ENCODE measurements at regions not wholly inside any gene's neighbourhood (a gene's known extent, or its start where the extent isn't known, plus 50 kb on each side); places are given as distances from the start of the nearest gene placed in this dataset.

DNA sequence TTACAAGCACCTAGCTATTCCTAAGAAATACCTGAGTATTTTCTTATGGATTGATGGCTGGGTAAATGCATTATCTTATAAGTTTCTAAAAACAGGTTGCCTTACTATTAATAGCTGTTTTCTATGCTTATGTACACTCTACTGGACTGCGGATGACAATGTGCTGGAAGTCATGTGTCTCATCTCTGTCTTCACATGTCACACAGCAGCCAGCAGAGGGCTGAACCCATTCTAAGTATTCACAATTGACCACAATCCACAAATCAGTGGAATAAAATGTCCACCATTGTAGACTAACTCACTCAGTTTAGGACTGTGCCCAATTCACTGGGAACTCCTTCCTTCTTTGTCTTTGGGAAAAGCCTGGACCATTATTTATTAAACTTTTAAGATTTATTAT, 371.2 kb downstream of the INSIG2 start:
- Histone ChIP-seq H4K20me1 (ENCODE audit: insufficient read depth, poor library complexity, severe bottlenecking) (no peaks in the 10 kb centered on the region), H3K36me3 (replicated peaks; ENCODE audit: insufficient read depth, low read depth) (no peaks in the 10 kb centered on the region), H3K79me2 (no peaks in the 10 kb centered on the region), H3K4me2 (no peak overlapping the region), H3K4me3 (no peak overlapping the region), H3K27me3 (peaks cover 75% of the 10 kb centered on the region), H3K27ac (no peak overlapping the region), H3K4me1 (ENCODE audit: insufficient read depth) (no peaks in the 10 kb centered on the region), H3K9me3 (ENCODE audit: low read depth) (no peaks in the 10 kb centered on the region), H3K9me2 (replicated peaks; ENCODE audit: insufficient read depth) (no peaks in the 10 kb centered on the region), H2AFZ (no peak overlapping the region)
- DNase-seq (ENCODE audit: low spot score): no peak
- TF ChIP-seq EZH2 (IDR thresholded peaks at IDR 0.05; ENCODE audit: borderline replicate concordance) (no peak), EZH2phosphoT487 (IDR thresholded peaks at IDR 0.05; ENCODE audit: low read depth, severe bottlenecking, unreplicated experiment) (no peak)
- TF ChIP-seq, protein P1, sequence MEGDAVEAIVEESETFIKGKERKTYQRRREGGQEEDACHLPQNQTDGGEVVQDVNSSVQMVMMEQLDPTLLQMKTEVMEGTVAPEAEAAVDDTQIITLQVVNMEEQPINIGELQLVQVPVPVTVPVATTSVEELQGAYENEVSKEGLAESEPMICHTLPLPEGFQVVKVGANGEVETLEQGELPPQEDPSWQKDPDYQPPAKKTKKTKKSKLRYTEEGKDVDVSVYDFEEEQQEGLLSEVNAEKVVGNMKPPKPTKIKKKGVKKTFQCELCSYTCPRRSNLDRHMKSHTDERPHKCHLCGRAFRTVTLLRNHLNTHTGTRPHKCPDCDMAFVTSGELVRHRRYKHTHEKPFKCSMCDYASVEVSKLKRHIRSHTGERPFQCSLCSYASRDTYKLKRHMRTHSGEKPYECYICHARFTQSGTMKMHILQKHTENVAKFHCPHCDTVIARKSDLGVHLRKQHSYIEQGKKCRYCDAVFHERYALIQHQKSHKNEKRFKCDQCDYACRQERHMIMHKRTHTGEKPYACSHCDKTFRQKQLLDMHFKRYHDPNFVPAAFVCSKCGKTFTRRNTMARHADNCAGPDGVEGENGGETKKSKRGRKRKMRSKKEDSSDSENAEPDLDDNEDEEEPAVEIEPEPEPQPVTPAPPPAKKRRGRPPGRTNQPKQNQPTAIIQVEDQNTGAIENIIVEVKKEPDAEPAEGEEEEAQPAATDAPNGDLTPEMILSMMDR (IDR thresholded peaks at IDR 0.05; ENCODE audit: poor library complexity): no peak
- 91% methylated on average over 1 of the region's 1 CpG for WGBS (ENCODE audit: low lambda C conversion rate, missing lambda C conversion rate)

DNA sequence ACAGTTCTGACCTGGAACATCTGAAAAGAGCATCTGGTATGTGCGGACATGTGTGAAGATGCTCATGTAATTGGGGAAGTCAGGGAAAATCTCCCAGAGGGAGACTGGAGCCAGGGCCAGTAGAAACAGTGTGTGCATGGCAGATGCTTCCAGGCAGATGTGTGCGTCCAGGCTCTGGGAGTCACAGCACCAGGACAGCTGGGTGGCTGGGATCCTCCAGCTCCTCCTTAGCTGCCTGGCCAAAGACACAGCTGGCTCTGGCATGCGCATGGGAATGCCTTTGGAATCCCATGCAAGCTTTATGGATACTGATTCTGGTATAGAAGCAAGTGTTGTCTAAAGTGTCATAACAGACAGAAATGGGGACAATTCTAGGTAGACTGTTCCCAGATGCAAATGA, 369.7 kb downstream of the INSIG2 start:
- WGBS (ENCODE audit: low lambda C conversion rate, missing lambda C conversion rate): 87% methylated on average over 3 of the region's 3 CpGs
- no peak overlapping the region for H2AFZ ChIP-seq
- H3K9me3 ChIP-seq (ENCODE audit: low read depth): no peaks in the 10 kb centered on the region
- no peaks in the 10 kb centered on the region for H3K36me3 ChIP-seq (replicated peaks; ENCODE audit: insufficient read depth, low read depth)
- TF ChIP-seq EZH2phosphoT487 (IDR thresholded peaks at IDR 0.05; ENCODE audit: low read depth, severe bottlenecking, unreplicated experiment) (no peak), EZH2 (IDR thresholded peaks at IDR 0.05; ENCODE audit: borderline replicate concordance) (no peak)
- TF ChIP-seq, protein P1 (IDR thresholded peaks at IDR 0.05; ENCODE audit: poor library complexity): no peak
- H3K4me1 ChIP-seq (ENCODE audit: insufficient read depth): no peaks in the 10 kb centered on the region
- no peak overlapping the region for H3K4me2 ChIP-seq
- no peak overlapping the region for H3K27ac ChIP-seq
- H4K20me1 ChIP-seq (ENCODE audit: insufficient read depth, poor library complexity, severe bottlenecking): no peaks in the 10 kb centered on the region
- H3K79me2 ChIP-seq: no peaks in the 10 kb centered on the region
- no peak for DNase-seq (ENCODE audit: low spot score)
- H3K4me3 ChIP-seq: no peak overlapping the region
- H3K9me2 ChIP-seq (replicated peaks; ENCODE audit: insufficient read depth): no peaks in the 10 kb centered on the region
- H3K27me3 ChIP-seq: peaks cover 63% of the 10 kb centered on the region

DNA sequence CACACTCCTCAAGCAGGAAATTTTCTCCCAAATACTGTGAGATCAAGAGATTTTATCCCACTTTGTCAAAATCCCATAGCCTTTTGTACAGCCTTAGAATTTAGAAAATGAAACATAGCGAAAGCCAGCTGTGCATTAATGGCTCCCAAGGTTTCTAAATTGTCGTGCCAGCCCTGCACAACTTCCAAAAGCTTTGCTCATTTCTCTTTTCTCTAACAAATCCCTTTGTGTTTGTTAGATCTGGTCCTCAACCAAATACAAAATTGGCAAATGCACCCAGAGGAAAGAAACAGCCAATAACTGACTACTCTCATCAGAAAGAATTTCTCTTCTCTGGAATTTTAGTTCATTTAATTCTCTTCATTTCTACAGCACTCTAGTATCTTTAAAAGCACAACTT, 361.1 kb downstream of the INSIG2 start:
- Histone ChIP-seq H3K27ac (no peak overlapping the region), H3K27me3 (peaks cover 17% of the 10 kb centered on the region), H3K79me2 (no peaks in the 10 kb centered on the region), H3K9me2 (replicated peaks; ENCODE audit: insufficient read depth) (no peaks in the 10 kb centered on the region), H3K4me2 (no peak overlapping the region), H4K20me1 (ENCODE audit: insufficient read depth, poor library complexity, severe bottlenecking) (no peaks in the 10 kb centered on the region), H2AFZ (no peak overlapping the region), H3K4me3 (no peak overlapping the region), H3K9me3 (ENCODE audit: low read depth) (no peaks in the 10 kb centered on the region), H3K36me3 (replicated peaks; ENCODE audit: insufficient read depth, low read depth) (no peaks in the 10 kb centered on the region), H3K4me1 (ENCODE audit: insufficient read depth) (no peaks in the 10 kb centered on the region)
- no peak for TF ChIP-seq EZH2phosphoT487 (IDR thresholded peaks at IDR 0.05; ENCODE audit: low read depth, severe bottlenecking, unreplicated experiment)
- TF ChIP-seq, protein P1 (IDR thresholded peaks at IDR 0.05; ENCODE audit: poor library complexity): no peak
- no peak for TF ChIP-seq EZH2 (IDR thresholded peaks at IDR 0.05; ENCODE audit: borderline replicate concordance)
- 84% methylated on average over 2 of the region's 2 CpGs for WGBS (ENCODE audit: low lambda C conversion rate, missing lambda C conversion rate)
- DNase-seq (ENCODE audit: low spot score): no peak

DNA sequence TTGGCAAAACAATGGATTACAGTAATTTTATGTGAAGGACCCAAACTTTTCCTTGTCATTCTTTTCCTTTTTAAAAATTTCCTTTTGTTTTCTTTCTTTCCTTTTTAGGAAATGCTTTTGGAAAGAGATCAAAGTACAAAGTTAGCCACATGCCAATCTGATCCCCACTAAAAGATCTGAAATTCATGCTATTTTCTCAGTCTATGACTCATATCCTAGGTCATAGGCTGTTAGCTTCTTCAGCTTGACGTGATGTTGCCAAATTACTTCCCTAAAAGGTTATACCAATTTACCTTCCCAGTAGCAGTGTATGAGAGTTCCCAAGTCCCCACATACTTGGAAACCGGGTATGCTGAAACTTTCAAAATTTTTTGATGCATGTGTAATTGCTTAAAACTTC, 355.3 kb downstream of the INSIG2 start:
- Histone ChIP-seq H3K27ac (no peak overlapping the region), H3K4me2 (no peak overlapping the region), H4K20me1 (ENCODE audit: insufficient read depth, poor library complexity, severe bottlenecking) (no peaks in the 10 kb centered on the region), H3K4me1 (ENCODE audit: insufficient read depth) (no peaks in the 10 kb centered on the region), H3K4me3 (no peak overlapping the region), H2AFZ (no peak overlapping the region), H3K27me3 (peaks cover 16% of the 10 kb centered on the region), H3K9me3 (ENCODE audit: low read depth) (no peaks in the 10 kb centered on the region), H3K9me2 (replicated peaks; ENCODE audit: insufficient read depth) (no peaks in the 10 kb centered on the region), H3K79me2 (no peaks in the 10 kb centered on the region), H3K36me3 (replicated peaks; ENCODE audit: insufficient read depth, low read depth) (no peaks in the 10 kb centered on the region)
- DNase-seq (ENCODE audit: low spot score): no peak
- TF ChIP-seq, protein P1 (IDR thresholded peaks at IDR 0.05; ENCODE audit: poor library complexity): no peak
- TF ChIP-seq EZH2 (IDR thresholded peaks at IDR 0.05; ENCODE audit: borderline replicate concordance) (no peak), EZH2phosphoT487 (IDR thresholded peaks at IDR 0.05; ENCODE audit: low read depth, severe bottlenecking, unreplicated experiment) (no peak)
- 46% methylated on average over 2 of the region's 2 CpGs for WGBS (ENCODE audit: low lambda C conversion rate, missing lambda C conversion rate)

All from hepatocyte (in vitro differentiated cells).